ENCODE measurements at regions not wholly inside any gene's neighbourhood (a gene's known extent, or its start where the extent isn't known, plus 50 kb on each side); places are given as distances from the start of the nearest gene placed in this dataset.

DNA sequence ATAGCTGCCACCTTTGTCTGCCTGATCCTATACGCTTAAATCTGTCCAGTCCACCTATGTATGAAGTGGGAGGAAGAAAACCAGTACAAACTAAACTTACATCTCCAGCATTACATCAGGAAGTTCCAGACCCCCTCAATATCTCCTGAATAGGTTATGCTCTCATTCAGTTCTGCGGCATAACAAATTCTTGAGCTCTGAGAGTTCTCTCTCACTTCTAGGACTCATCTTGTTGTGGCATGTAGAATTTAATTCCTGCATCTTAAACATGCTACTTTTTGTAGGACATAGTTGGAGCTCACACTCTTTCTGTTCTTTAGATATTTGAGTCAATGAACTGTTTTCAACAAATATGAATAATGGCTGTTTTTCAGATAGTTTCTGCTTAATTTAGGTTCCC, 662.5 kb downstream of the CDH11 start:
- no peak for TF ChIP-seq CTCF (IDR thresholded peaks at IDR 0.05)
- TF ChIP-seq POLR2A (IDR thresholded peaks at IDR 0.05) = no peak

Measured in testis (tissue), 2 donors.